Activated T-helper 2 cell treated with anti-CD3 and anti-CD28 coated beads, Interferon-gamma antibody, Interleukin-2, Interleukin-4, amounts not matched to agents 10 μg/mL and 5 μg/mL and 100 μg/mL, durations not matched to agents 14 hours and 24 hours and 36 hours (primary cell): ENCODE measurements at regions not wholly inside any gene's neighbourhood (a gene's known extent, or its start where the extent isn't known, plus 50 kb on each side); places are given as distances from the start of the nearest gene placed in this dataset.
"Not testable (repeated sequence)": the region's sequence is repeated elsewhere in the genome, so short reads cannot be mapped to it uniquely, and the experiment has no call there.

ENCODE experiments used
- DNase-seq: peaks from one replicate; pipeline ENCODE4 v3.0.0; 2021; ENCODE audit warnings: low spot score
- H3K27ac Mint-ChIP-seq: one replicate; pipeline ENCODE4 v1.8.0; 2021; ENCODE audit warnings: mixed read lengths
- H3K27me3 Mint-ChIP-seq: one replicate; pipeline ENCODE4 v1.8.0; 2021; ENCODE audit warnings: low read depth, mixed read lengths
- H3K36me3 Mint-ChIP-seq: one replicate; pipeline ENCODE4 v1.8.0; 2021; ENCODE audit warnings: low read depth, mixed read lengths
- H3K4me1 Mint-ChIP-seq: one replicate; pipeline ENCODE4 v1.8.0; 2021; ENCODE audit warnings: low read depth, mixed read lengths
- H3K4me3 Mint-ChIP-seq: one replicate; pipeline ENCODE4 v1.8.0; 2021; ENCODE audit warnings: low read depth, mild to moderate bottlenecking, moderate library complexity, mixed read lengths
- H3K9me3 Mint-ChIP-seq: one replicate; pipeline ENCODE4 v1.8.0; 2021; ENCODE audit warnings: mixed read lengths
- intact Hi-C: fragments of 100-400 bp; cut with micrococcal nuclease; formaldehyde crosslinking; loops from one replicate; pipeline ENCODE4 v1.15.1; 2023

GRCh38 chr6:139879241-139879640 is 504.8 kb upstream of the CITED2 start:
- H3K4me1 Mint-ChIP-seq, H3K27me3 Mint-ChIP-seq, H3K9me3 Mint-ChIP-seq, H3K4me3 Mint-ChIP-seq, H3K36me3 Mint-ChIP-seq, H3K27ac Mint-ChIP-seq, DNase-seq, intact Hi-C loops: not testable (repeated sequence)

GRCh38 chr6:139877828-139878405 is 503.5 kb upstream of the CITED2 start:
- Mint-ChIP-seq H3K27me3 (peaks cover 2% of the 10 kb centered on the region), H3K4me1 (no peaks in the 10 kb centered on the region), H3K36me3 (no peaks in the 10 kb centered on the region), H3K27ac (no peak overlapping the region), H3K4me3 (no peak overlapping the region), H3K9me3 (no peaks in the 10 kb centered on the region)
- intact Hi-C loops = no loop called here
- DNase-seq = no peak

- Mint-ChIP-seq H3K27ac (no peak overlapping the region), H3K36me3 (no peaks in the 10 kb centered on the region), H3K4me1 (no peaks in the 10 kb centered on the region), H3K9me3 (no peaks in the 10 kb centered on the region), H3K4me3 (no peak overlapping the region), H3K27me3 (peaks cover 2% of the 10 kb centered on the region)
- no peak for DNase-seq
- intact Hi-C loops = no loop called here
These were observed 498.2 kb upstream of the CITED2 start for GRCh38 chr6:139872665-139873064.

GRCh38 chr6:139871803-139872510 is 497.5 kb upstream of the CITED2 start:
- intact Hi-C loops = no loop called here
- Mint-ChIP-seq H3K27ac (no peak overlapping the region), H3K36me3 (no peaks in the 10 kb centered on the region), H3K9me3 (no peaks in the 10 kb centered on the region), H3K27me3 (peaks cover 2% of the 10 kb centered on the region), H3K4me3 (no peak overlapping the region), H3K4me1 (no peaks in the 10 kb centered on the region)
- no peak for DNase-seq

GRCh38 chr6:139871165-139871710 is 496.8 kb upstream of the CITED2 start:
- Mint-ChIP-seq H3K36me3 (no peaks in the 10 kb centered on the region), H3K4me1 (no peaks in the 10 kb centered on the region), H3K4me3 (no peak overlapping the region), H3K9me3 (no peaks in the 10 kb centered on the region), H3K27ac (no peak overlapping the region), H3K27me3 (peaks cover 2% of the 10 kb centered on the region)
- intact Hi-C loops = no loop called here
- no peak for DNase-seq

- Mint-ChIP-seq H3K4me1 (no peaks in the 10 kb centered on the region), H3K9me3 (no peaks in the 10 kb centered on the region), H3K36me3 (no peaks in the 10 kb centered on the region), H3K27ac (no peak overlapping the region), H3K27me3 (peaks cover 2% of the 10 kb centered on the region), H3K4me3 (no peak overlapping the region)
- no peak for DNase-seq
- intact Hi-C loops = no loop called here
These were observed 494.1 kb upstream of the CITED2 start for GRCh38 chr6:139868576-139868975.

- Mint-ChIP-seq H3K9me3 (peaks cover 6% of the 10 kb centered on the region), H3K27me3 (peaks cover 2% of the 10 kb centered on the region), H3K27ac (no peak overlapping the region), H3K36me3 (no peaks in the 10 kb centered on the region), H3K4me3 (no peak overlapping the region), H3K4me1 (no peaks in the 10 kb centered on the region)
- intact Hi-C loops = no loop called here
- no peak for DNase-seq
These were observed 489.5 kb upstream of the CITED2 start for GRCh38 chr6:139863964-139864363.

GRCh38 chr6:139863346-139863745 is 488.9 kb upstream of the CITED2 start:
- Mint-ChIP-seq H3K4me1 (no peaks in the 10 kb centered on the region), H3K4me3 (no peak overlapping the region), H3K27ac (no peak overlapping the region), H3K36me3 (no peaks in the 10 kb centered on the region), H3K9me3 (peaks cover 6% of the 10 kb centered on the region), H3K27me3 (peaks cover 2% of the 10 kb centered on the region)
- DNase-seq = no peak
- intact Hi-C loops = no loop called here

- Mint-ChIP-seq H3K4me1 (no peaks in the 10 kb centered on the region), H3K4me3 (no peak overlapping the region), H3K27ac (no peak overlapping the region), H3K27me3 (peaks cover 2% of the 10 kb centered on the region), H3K9me3 (peaks cover 6% of the 10 kb centered on the region), H3K36me3 (no peaks in the 10 kb centered on the region)
- DNase-seq = no peak
- intact Hi-C loops = no loop called here
These were observed 487.9 kb upstream of the CITED2 start for GRCh38 chr6:139862311-139862710.

GRCh38 chr6:139860203-139860602 is 485.8 kb upstream of the CITED2 start:
- intact Hi-C loops = no loop called here
- H3K9me3 Mint-ChIP-seq = peaks cover 6% of the 10 kb centered on the region
- no peak overlapping the region for H3K4me3 Mint-ChIP-seq

GRCh38 chr6:139858429-139858828 is 484.0 kb upstream of the CITED2 start:
- intact Hi-C loops = no loop called here
- no peak for DNase-seq

More at GRCh38 chr6:139860203-139860602, 485.8 kb upstream of the CITED2 start:
- Mint-ChIP-seq H3K27me3 (peaks cover 3% of the 10 kb centered on the region), H3K27ac (no peak overlapping the region), H3K4me1 (no peaks in the 10 kb centered on the region), H3K36me3 (no peaks in the 10 kb centered on the region)
- no peak for DNase-seq

GRCh38 chr6:139857143-139857542 is 482.7 kb upstream of the CITED2 start:
- Mint-ChIP-seq H3K4me1 (no peaks in the 10 kb centered on the region), H3K27me3 (peaks cover 6% of the 10 kb centered on the region), H3K36me3 (no peaks in the 10 kb centered on the region), H3K27ac (no peak overlapping the region), H3K4me3 (no peak overlapping the region), H3K9me3 (peaks cover 6% of the 10 kb centered on the region)
- DNase-seq = no peak
- intact Hi-C loops = no loop called here

More at GRCh38 chr6:139858429-139858828, 484.0 kb upstream of the CITED2 start:
- H3K4me3 Mint-ChIP-seq = no peak overlapping the region
- H3K36me3 Mint-ChIP-seq = no peaks in the 10 kb centered on the region
- peaks cover 6% of the 10 kb centered on the region for H3K27me3 Mint-ChIP-seq
- no peak overlapping the region for H3K27ac Mint-ChIP-seq
- H3K4me1 Mint-ChIP-seq = no peaks in the 10 kb centered on the region
- H3K9me3 Mint-ChIP-seq = peaks cover 6% of the 10 kb centered on the region

GRCh38 chr6:139856562-139856961 is 482.1 kb upstream of the CITED2 start:
- Mint-ChIP-seq H3K36me3 (no peaks in the 10 kb centered on the region), H3K27ac (no peak overlapping the region), H3K9me3 (peaks cover 6% of the 10 kb centered on the region), H3K4me3 (no peak overlapping the region), H3K4me1 (no peaks in the 10 kb centered on the region), H3K27me3 (peaks cover 6% of the 10 kb centered on the region)
- no peak for DNase-seq
- intact Hi-C loops = no loop called here
